ENCODE measurements at regions not wholly inside any gene's neighbourhood (a gene's known extent, or its start where the extent isn't known, plus 50 kb on each side); places are given as distances from the start of the nearest gene placed in this dataset.

GRCh38 chr2:199055336-199055735 is 402.4 kb downstream of the SATB2 start:
- TF ChIP-seq CTCF (IDR thresholded peaks at IDR 0.05) (no peak), EZH2 (IDR thresholded peaks at IDR 0.05; ENCODE audit: borderline replicate concordance, insufficient read depth, low read depth, low read length, poor library complexity, severe bottlenecking) (no peak)
